ENCODE measurements at regions not wholly inside any gene's neighbourhood (a gene's known extent, or its start where the extent isn't known, plus 50 kb on each side); places are given as distances from the start of the nearest gene placed in this dataset.

DNA sequence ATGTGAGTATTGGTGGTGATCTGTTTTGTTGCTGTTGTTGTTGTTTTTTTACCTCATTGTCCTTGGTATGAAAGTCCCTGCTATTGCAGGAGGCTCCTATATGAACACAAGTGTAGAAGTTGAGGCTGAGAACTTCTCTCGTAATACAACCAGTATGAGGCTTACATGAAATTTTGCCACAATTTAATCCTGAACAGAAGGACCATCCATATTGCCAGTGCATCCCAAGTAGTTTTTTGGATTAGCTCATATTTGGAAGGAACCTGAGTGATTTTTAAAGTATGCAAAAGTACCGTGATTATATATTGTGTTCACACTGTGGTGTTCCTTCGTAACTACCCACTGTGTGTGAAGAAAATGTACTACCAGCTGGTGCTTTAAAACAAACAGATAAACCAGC lies 2095.5 kb upstream of the WWC1 start:
- Mint-ChIP-seq H3K4me3 (no peak overlapping the region), H3K4me1 (no peaks in the 10 kb centered on the region), H3K27ac (ENCODE audit: low read depth) (no peak overlapping the region), H3K27me3 (no peaks in the 10 kb centered on the region), H3K36me3 (ENCODE audit: insufficient read depth) (no peaks in the 10 kb centered on the region), H3K9me3 (no peaks in the 10 kb centered on the region)
- DNase-seq (ENCODE audit: low spot score in 2 of 2) (no peak), ATAC-seq (replicated peaks; ENCODE audit: extremely low read depth, poor library complexity, severe bottlenecking) (no peak)

DNA sequence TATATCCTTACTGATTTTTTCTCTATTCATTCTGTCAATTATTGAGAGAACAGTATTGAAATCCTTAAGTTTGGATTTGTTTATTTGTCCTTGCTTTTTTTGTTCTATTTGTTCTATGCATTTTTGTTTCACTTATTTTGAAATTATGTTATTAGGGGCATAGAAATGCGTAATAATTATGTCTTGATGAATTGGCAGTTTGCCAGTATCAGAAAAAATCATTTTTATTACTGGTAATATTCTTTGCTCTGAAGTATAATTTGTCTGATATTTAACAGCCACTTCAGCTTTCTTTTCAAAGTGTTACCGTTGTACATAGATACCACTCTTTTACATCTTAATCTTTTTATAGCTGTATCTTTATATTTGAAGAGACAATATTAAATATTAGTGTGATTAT lies 2090.9 kb upstream of the WWC1 start:
- Mint-ChIP-seq H3K36me3 (ENCODE audit: insufficient read depth) (no peaks in the 10 kb centered on the region), H3K27me3 (no peaks in the 10 kb centered on the region)
- ATAC-seq (replicated peaks; ENCODE audit: extremely low read depth, poor library complexity, severe bottlenecking): no peak

DNA sequence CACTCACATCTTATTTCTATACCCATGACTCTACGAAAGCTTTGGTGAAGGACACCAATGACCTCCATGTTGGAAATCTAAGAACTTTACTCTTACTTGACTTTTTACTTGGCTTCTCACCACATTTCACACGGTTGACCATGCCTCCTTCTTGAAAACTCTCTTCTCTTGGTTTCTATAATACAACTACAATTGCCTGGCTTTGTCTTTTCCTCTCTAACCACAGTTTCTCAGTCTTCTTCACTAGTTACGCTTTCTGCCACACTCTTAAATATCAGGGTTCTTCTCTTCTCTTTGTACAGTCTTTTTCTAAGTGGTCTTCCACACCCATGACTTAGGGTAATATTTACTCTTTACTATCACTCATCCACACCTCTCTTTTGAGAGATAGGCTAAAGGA lies 2079.8 kb upstream of the WWC1 start:
- Mint-ChIP-seq H3K27ac (ENCODE audit: low read depth) (no peak overlapping the region), H3K27me3 (no peaks in the 10 kb centered on the region), H3K36me3 (ENCODE audit: insufficient read depth) (no peaks in the 10 kb centered on the region), H3K4me3 (no peak overlapping the region), H3K4me1 (no peaks in the 10 kb centered on the region), H3K9me3 (peaks cover 14% of the 10 kb centered on the region)
- DNase-seq (ENCODE audit: low spot score in 2 of 2) (no peak), ATAC-seq (replicated peaks; ENCODE audit: extremely low read depth, poor library complexity, severe bottlenecking) (no peak)

More for the DNA sequence above, 2090.9 kb upstream of the WWC1 start:
- Mint-ChIP-seq H3K4me3 (no peak overlapping the region), H3K4me1 (no peaks in the 10 kb centered on the region), H3K27ac (ENCODE audit: low read depth) (no peak overlapping the region), H3K9me3 (no peaks in the 10 kb centered on the region)
- DNase-seq (ENCODE audit: low spot score in 2 of 2): no peak

DNA sequence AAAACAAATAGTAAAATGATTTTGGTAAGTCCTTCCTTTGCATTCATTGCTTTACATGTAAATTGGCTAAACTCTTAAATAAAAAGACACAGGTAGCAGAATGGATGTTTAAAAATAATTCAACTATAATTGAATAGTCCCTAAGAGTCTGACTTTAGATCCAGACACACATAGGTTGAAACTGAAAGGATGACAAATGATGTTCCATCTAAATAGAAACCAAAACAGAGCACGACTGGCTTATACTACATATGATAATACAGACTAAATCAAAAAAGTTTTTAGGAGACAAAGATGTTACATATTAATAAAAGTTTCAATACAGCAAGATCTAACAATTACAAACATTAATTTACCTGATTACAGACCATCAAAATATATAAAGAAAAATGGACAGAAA lies 2055.1 kb upstream of the WWC1 start:
- Mint-ChIP-seq H3K4me3 (no peak overlapping the region), H3K36me3 (ENCODE audit: insufficient read depth) (no peaks in the 10 kb centered on the region), H3K9me3 (peaks cover 24% of the 10 kb centered on the region), H3K4me1 (no peaks in the 10 kb centered on the region), H3K27me3 (no peaks in the 10 kb centered on the region), H3K27ac (ENCODE audit: low read depth) (no peak overlapping the region)
- no peak for ATAC-seq (replicated peaks; ENCODE audit: extremely low read depth, poor library complexity, severe bottlenecking)
- no peak for DNase-seq (ENCODE audit: low spot score in 2 of 2)

DNA sequence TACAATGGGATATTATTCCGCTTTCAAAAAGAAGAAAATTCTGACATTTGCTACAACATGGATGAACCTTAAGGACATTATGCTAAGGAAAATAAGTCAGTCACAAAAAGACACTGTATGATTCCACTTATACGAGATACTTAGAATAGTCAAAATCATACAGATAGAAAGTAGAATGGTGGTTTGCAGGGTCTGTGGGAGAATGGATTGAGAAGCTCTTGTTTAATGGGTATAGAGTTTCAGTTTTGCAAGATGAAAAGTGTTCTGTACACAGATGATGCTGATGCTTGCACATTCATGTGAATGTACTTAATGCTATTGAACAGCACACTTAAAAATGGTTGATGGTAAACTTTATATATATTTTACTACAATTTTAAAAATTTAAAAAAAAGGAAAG lies 2050.7 kb upstream of the WWC1 start:
- DNase-seq (ENCODE audit: low spot score in 2 of 2) (no peak), ATAC-seq (replicated peaks; ENCODE audit: extremely low read depth, poor library complexity, severe bottlenecking) (no peak)
- H3K4me1 Mint-ChIP-seq: no peaks in the 10 kb centered on the region
- no peak overlapping the region for H3K27ac Mint-ChIP-seq (ENCODE audit: low read depth)
- H3K27me3 Mint-ChIP-seq: no peaks in the 10 kb centered on the region
- peaks cover 27% of the 10 kb centered on the region for H3K9me3 Mint-ChIP-seq
- H3K4me3 Mint-ChIP-seq: no peak overlapping the region
- no peaks in the 10 kb centered on the region for H3K36me3 Mint-ChIP-seq (ENCODE audit: insufficient read depth)

DNA sequence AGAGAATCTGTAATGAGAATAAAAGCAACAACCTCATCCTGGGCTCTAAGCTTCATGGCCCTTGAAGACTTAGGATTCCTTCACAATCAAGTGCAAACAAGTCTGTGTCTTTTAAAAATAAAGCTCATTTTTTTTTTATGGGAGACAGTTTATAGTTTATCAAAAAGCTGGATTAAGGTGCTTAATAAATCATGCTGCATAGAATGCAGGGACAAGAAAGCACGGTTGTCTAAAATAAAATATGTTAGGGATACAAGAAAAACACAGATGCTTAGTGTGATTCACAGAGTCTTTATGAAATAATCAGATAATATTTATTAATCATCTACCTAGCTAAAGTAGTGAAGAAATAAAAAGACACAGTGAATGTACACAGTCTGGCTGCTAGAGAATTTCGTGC lies 2045.9 kb upstream of the WWC1 start:
- H3K36me3 Mint-ChIP-seq (ENCODE audit: insufficient read depth): no peaks in the 10 kb centered on the region
- ATAC-seq (replicated peaks; ENCODE audit: extremely low read depth, poor library complexity, severe bottlenecking) (no peak), DNase-seq (ENCODE audit: low spot score in 2 of 2) (no peak)
- no peak overlapping the region for H3K27ac Mint-ChIP-seq (ENCODE audit: low read depth)
- H3K27me3 Mint-ChIP-seq: no peaks in the 10 kb centered on the region
- peaks cover 35% of the 10 kb centered on the region for H3K9me3 Mint-ChIP-seq
- no peaks in the 10 kb centered on the region for H3K4me1 Mint-ChIP-seq
- no peak overlapping the region for H3K4me3 Mint-ChIP-seq

DNA sequence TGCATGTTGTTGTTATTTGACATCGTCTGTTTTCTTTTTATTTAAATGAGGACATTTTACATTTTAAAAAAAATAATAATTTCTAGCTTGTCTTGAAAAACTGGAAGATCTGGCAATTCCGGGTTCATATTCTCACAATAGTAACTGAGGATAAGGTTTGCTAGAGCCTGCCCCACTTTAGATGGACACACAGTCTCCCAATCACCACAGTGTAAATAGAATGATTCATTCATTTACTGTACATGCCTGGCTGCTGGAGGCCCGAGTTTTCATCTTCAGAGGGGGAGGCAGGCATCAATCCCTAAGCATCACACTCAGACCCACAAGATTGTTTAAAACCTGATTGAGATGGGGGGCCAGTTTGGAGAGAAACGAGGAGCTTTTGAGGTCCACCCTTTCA lies 2039.7 kb upstream of the WWC1 start:
- no peak for ATAC-seq (replicated peaks; ENCODE audit: extremely low read depth, poor library complexity, severe bottlenecking)
- Mint-ChIP-seq H3K4me3 (no peak overlapping the region), H3K9me3 (peaks cover 24% of the 10 kb centered on the region), H3K27ac (ENCODE audit: low read depth) (no peak overlapping the region), H3K36me3 (ENCODE audit: insufficient read depth) (no peaks in the 10 kb centered on the region), H3K27me3 (no peaks in the 10 kb centered on the region), H3K4me1 (no peaks in the 10 kb centered on the region)
- DNase-seq (ENCODE audit: low spot score in 2 of 2): no peak

DNA sequence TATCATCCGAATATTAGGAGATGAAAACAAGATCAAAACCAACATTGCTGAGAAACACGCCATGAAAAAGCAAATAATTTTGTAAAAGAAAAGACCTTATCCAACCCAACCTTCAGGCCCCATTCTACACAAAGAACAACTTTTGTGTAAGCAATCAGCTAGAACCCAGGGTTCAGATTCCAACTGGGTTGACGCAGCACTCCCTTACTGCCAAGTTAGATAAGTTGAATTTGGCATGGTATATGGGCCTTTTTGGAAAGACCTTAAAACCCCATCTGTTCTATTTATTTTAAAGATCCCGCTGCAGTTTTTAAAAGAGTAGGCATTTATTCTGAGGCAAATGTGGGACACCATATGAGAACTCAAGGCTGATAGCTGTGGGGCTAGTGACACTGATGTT lies 2033.8 kb upstream of the WWC1 start:
- ATAC-seq (replicated peaks; ENCODE audit: extremely low read depth, poor library complexity, severe bottlenecking) (no peak), DNase-seq (ENCODE audit: low spot score in 2 of 2) (no peak)
- H3K9me3 Mint-ChIP-seq: peaks cover 13% of the 10 kb centered on the region
- no peaks in the 10 kb centered on the region for H3K27me3 Mint-ChIP-seq
- H3K4me1 Mint-ChIP-seq: no peaks in the 10 kb centered on the region
- no peak overlapping the region for H3K27ac Mint-ChIP-seq (ENCODE audit: low read depth)
- no peaks in the 10 kb centered on the region for H3K36me3 Mint-ChIP-seq (ENCODE audit: insufficient read depth)
- no peak overlapping the region for H3K4me3 Mint-ChIP-seq

DNA sequence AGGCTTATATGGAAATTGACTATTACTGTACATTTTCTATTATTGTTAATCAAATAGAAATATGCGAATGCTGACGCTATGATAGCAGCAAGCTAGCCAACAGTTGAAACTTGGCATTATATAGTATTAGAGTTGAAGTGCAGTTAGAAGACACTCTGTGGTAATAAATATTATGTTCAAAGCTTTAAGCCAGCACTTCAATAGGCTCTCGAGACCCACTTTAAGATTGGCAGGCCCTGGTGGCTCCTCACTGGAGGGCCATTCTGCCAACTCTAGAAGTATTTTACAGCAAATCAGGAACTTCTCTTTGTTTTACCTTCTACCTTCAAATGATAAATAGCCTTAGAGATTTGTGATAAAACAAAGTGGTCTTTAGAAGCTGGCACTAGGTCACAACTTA lies 2029.0 kb upstream of the WWC1 start:
- H3K4me3 Mint-ChIP-seq: no peak overlapping the region
- no peaks in the 10 kb centered on the region for H3K4me1 Mint-ChIP-seq
- H3K27me3 Mint-ChIP-seq: no peaks in the 10 kb centered on the region
- DNase-seq (ENCODE audit: low spot score in 2 of 2): no peak
- no peak overlapping the region for H3K27ac Mint-ChIP-seq (ENCODE audit: low read depth)
- no peak for ATAC-seq (replicated peaks; ENCODE audit: extremely low read depth, poor library complexity, severe bottlenecking)
- H3K36me3 Mint-ChIP-seq (ENCODE audit: insufficient read depth): no peaks in the 10 kb centered on the region
- H3K9me3 Mint-ChIP-seq: peaks cover 32% of the 10 kb centered on the region

DNA sequence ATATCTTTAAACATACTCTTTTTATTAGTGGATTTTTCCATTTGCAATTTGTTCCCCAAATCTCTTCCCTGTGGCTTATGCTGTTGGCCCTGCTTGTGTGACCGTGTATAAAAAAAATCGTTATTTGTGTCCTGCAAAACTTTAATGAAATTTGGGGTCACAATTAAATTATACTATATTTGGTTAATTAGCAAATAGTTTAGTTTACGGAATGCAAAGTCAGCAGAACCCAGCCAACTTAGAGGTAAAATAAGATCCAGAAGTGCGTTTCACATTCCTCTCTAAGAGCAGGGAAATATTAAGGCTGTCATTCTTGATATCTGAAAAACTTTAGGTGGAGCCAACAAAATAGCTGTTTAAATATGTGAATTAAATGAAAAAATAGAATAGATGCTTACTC lies 2023.5 kb upstream of the WWC1 start:
- Mint-ChIP-seq H3K4me1 (no peaks in the 10 kb centered on the region), H3K4me3 (no peak overlapping the region), H3K9me3 (peaks cover 33% of the 10 kb centered on the region), H3K27me3 (no peaks in the 10 kb centered on the region), H3K36me3 (ENCODE audit: insufficient read depth) (no peaks in the 10 kb centered on the region), H3K27ac (ENCODE audit: low read depth) (no peak overlapping the region)
- DNase-seq (ENCODE audit: low spot score in 2 of 2) (no peak), ATAC-seq (replicated peaks; ENCODE audit: extremely low read depth, poor library complexity, severe bottlenecking) (no peak)

DNA sequence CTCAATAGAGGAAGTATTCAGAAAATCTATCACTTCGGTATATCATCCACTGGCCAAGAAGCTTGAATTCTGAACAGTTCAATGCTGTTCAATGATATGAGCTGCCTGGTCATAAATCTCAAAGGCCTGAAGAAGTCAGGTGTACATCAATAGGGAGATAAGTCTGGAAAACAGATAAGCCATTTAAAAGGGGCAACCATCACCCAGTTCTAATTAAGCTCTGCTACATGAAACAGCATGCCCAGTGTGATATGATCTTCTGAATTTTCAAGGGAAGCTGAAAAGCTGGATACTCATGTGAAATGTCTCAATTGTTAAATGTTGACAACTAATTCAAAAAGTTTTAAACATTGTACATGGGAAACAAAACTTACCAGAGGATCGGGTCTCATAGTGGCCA lies 2020.7 kb upstream of the WWC1 start:
- Mint-ChIP-seq H3K27ac (ENCODE audit: low read depth) (no peak overlapping the region), H3K4me1 (no peaks in the 10 kb centered on the region), H3K36me3 (ENCODE audit: insufficient read depth) (no peaks in the 10 kb centered on the region), H3K4me3 (no peak overlapping the region), H3K9me3 (peaks cover 14% of the 10 kb centered on the region), H3K27me3 (no peaks in the 10 kb centered on the region)
- ATAC-seq (replicated peaks; ENCODE audit: extremely low read depth, poor library complexity, severe bottlenecking) (no peak), DNase-seq (ENCODE audit: low spot score in 2 of 2) (no peak)

DNA sequence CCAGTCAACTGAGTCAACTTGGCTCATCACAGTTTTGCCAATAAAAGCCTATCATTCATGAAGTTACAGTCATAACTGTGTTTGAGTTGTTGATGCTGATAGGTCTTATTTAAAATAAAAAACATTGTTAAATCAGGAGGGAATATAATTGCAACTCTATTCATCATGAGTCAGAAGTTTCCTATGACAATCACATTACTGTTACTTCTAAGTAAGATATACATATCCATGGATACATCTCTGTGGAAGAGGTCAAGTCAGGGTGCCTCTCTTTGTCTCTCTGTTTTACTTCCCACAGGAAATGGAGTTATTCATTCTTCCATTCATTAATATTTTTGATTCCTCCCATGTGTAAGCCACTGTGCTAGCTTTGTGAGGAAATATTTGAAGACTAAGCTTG lies 2015.4 kb upstream of the WWC1 start:
- no peaks in the 10 kb centered on the region for H3K36me3 Mint-ChIP-seq (ENCODE audit: insufficient read depth)
- H3K27me3 Mint-ChIP-seq: no peaks in the 10 kb centered on the region
- ATAC-seq (replicated peaks; ENCODE audit: extremely low read depth, poor library complexity, severe bottlenecking): no peak
- H3K9me3 Mint-ChIP-seq: peaks cover 19% of the 10 kb centered on the region
- H3K4me1 Mint-ChIP-seq: no peaks in the 10 kb centered on the region
- H3K27ac Mint-ChIP-seq (ENCODE audit: low read depth): no peak overlapping the region
- no peak overlapping the region for H3K4me3 Mint-ChIP-seq
- DNase-seq (ENCODE audit: low spot score in 2 of 2): no peak

DNA sequence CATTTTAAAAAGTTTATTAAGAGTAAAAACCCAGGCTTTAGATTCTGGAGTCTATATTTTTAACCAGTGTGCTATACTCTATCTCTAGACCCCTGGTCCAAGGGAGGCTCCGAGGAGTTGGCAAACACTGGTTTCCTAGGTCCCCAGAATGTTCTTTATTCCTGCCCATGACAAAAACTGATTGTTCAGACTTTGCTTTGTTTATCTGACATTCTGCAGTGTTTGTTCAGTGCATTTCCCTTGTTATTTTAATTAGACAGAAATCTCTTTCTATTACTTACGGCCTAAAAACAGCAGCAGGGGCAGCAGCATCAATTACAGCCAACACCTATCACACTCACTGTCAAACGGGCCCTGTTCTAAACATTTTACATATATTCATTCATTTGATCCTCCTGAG lies 2011.6 kb upstream of the WWC1 start:
- Mint-ChIP-seq H3K27me3 (no peaks in the 10 kb centered on the region), H3K27ac (ENCODE audit: low read depth) (no peak overlapping the region), H3K9me3 (peaks cover 25% of the 10 kb centered on the region), H3K36me3 (ENCODE audit: insufficient read depth) (no peaks in the 10 kb centered on the region), H3K4me3 (no peak overlapping the region), H3K4me1 (no peaks in the 10 kb centered on the region)
- ATAC-seq (replicated peaks; ENCODE audit: extremely low read depth, poor library complexity, severe bottlenecking) (no peak), DNase-seq (ENCODE audit: low spot score in 2 of 2) (no peak)

DNA sequence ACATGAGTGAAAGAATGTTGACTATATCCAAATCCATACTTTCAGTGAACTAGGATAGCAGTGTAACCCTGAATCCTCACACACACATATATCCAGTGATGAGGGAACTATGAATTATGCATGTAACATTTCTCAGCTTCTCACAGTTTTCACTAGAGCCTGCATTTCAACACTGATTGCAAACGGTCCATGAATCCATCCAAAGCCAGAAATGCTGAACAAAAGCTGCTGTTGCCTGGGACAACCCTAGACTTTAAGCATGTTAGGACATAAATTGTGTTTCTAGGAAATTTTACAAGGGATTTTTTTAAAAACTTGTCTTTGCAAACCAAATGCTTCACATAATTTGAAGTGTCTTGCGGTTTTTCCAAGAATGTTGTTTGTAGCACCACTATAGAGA lies 2010.0 kb upstream of the WWC1 start:
- Mint-ChIP-seq H3K27me3 (no peaks in the 10 kb centered on the region), H3K4me3 (no peak overlapping the region), H3K27ac (ENCODE audit: low read depth) (no peak overlapping the region), H3K36me3 (ENCODE audit: insufficient read depth) (no peaks in the 10 kb centered on the region), H3K9me3 (peaks cover 22% of the 10 kb centered on the region), H3K4me1 (no peaks in the 10 kb centered on the region)
- ATAC-seq (replicated peaks; ENCODE audit: extremely low read depth, poor library complexity, severe bottlenecking): no peak
- no peak for DNase-seq (ENCODE audit: low spot score in 2 of 2)
